Liver (tissue), 8 donors: ENCODE measurements at regions not wholly inside any gene's neighbourhood (a gene's known extent, or its start where the extent isn't known, plus 50 kb on each side); places are given as distances from the start of the nearest gene placed in this dataset.

Experiments used
- DNase-seq: peaks from one replicate; pipeline ENCODE4 v3.0.0-alpha.2; 2017; ENCODE audit warnings: low spot score
- H3K27ac ChIP-seq, 2 donors: one replicate each; pipeline ENCODE4 v1.7.0; 2013; ENCODE audit warnings: inconsistent platforms in 2 of 2, low read length in 2 of 2, control low read depth in 1 of 2, low read depth in 1 of 2, mild to moderate bottlenecking in 1 of 2
- H3K27me3 ChIP-seq, 4 donors: one replicate each; pipeline versions ENCODE4 v1.6.1 to v1.7.0; 2013; ENCODE audit warnings: low read length in 3 of 4, inconsistent platforms in 1 of 4, mild to moderate bottlenecking in 1 of 4, moderate library complexity in 1 of 4; ENCODE audit not compliant: control insufficient read depth in 4 of 4, insufficient read depth in 4 of 4
- H3K36me3 ChIP-seq, 4 donors: one replicate each; pipeline versions ENCODE4 v1.6.1 to v1.7.0; 2013; ENCODE audit warnings: low read length in 3 of 4, mild to moderate bottlenecking in 3 of 4, low read depth in 1 of 4, moderate library complexity in 1 of 4; ENCODE audit not compliant: control insufficient read depth in 4 of 4, insufficient read depth in 3 of 4
- H3K4me1 ChIP-seq, 4 donors: one replicate each; pipeline versions ENCODE4 v1.6.1 to v1.7.0; 2013; ENCODE audit warnings: low read length in 3 of 4, mild to moderate bottlenecking in 3 of 4, moderate library complexity in 1 of 4; ENCODE audit not compliant: control insufficient read depth in 4 of 4, insufficient read depth in 4 of 4
- H3K4me3 ChIP-seq, 3 donors: one replicate each; pipeline versions ENCODE4 v1.6.1 to v1.7.0; 2013; ENCODE audit warnings: low read length in 3 of 3, control low read depth in 1 of 3, low read depth in 1 of 3, mild to moderate bottlenecking in 1 of 3
- H3K9ac ChIP-seq, 2 donors: one replicate each; pipeline ENCODE4 v1.7.0; 2013; ENCODE audit warnings: low read length in 2 of 2, mild to moderate bottlenecking in 2 of 2, moderate library complexity in 2 of 2, control low read depth in 1 of 2, low read depth in 1 of 2
- H3K9me3 ChIP-seq, 4 donors: one replicate each; pipeline versions ENCODE4 v1.6.1 to v1.7.0; 2013; ENCODE audit warnings: low read length in 3 of 4; ENCODE audit not compliant: control insufficient read depth in 4 of 4
- ATF3 ChIP-seq: IDR thresholded peaks from 2 replicates; pipeline ENCODE4 v1.6.1; 2016; ENCODE audit warnings: antibody characterized with exemption
- CTCF ChIP-seq: fragments of 150-350 bp; IDR thresholded peaks from 2 replicates; pipeline ENCODE4 v1.5.1; 2017; ENCODE audit warnings: improper control_type of control experiment, low read depth, low read length; ENCODE audit not compliant: missing input control
- EGR1 ChIP-seq, 2 donors: IDR thresholded peaks; 2 replicates each; pipeline ENCODE4 v1.6.1; 2016 to 2018; ENCODE audit warnings: antibody characterized with exemption in 2 of 2, low read depth in 2 of 2
- FOXA1 ChIP-seq: IDR thresholded peaks from 2 replicates; pipeline ENCODE4 v1.6.1; 2016; ENCODE audit warnings: antibody characterized with exemption
- FOXA2 ChIP-seq: IDR thresholded peaks from 2 replicates; pipeline ENCODE4 v1.6.1; 2016; ENCODE audit warnings: antibody characterized with exemption
- GABPA ChIP-seq, 2 donors: IDR thresholded peaks in 1 of 2; conservative IDR thresholded peaks in 1 of 2; 2 replicates each; pipeline ENCODE4 v1.6.1; 2016; ENCODE audit warnings: antibody characterized with exemption in 2 of 2, mild to moderate bottlenecking in 1 of 2, moderate library complexity in 1 of 2
- HNF4A ChIP-seq, 2 donors: conservative IDR thresholded peaks; 2 replicates each; pipeline ENCODE4 v1.6.1; 2016; ENCODE audit warnings: antibody characterized with exemption in 2 of 2, mild to moderate bottlenecking in 2 of 2
- HNF4G ChIP-seq: IDR thresholded peaks from 2 replicates; pipeline ENCODE4 v1.6.1; 2016; ENCODE audit warnings: antibody characterized with exemption
- JUND ChIP-seq, 2 donors: IDR thresholded peaks; 2 replicates each; pipeline ENCODE4 v1.6.1; 2016; ENCODE audit warnings: antibody characterized with exemption in 2 of 2
- MAX ChIP-seq: IDR thresholded peaks from 2 replicates; pipeline ENCODE4 v1.6.1; 2016; ENCODE audit warnings: antibody characterized with exemption
- NR2F2 ChIP-seq: IDR thresholded peaks from 2 replicates; pipeline ENCODE4 v1.6.1; 2016; ENCODE audit warnings: antibody characterized with exemption
- RAD21 ChIP-seq, 2 donors: IDR thresholded peaks; 2 replicates each; pipeline ENCODE4 v1.6.1; 2016; ENCODE audit warnings: antibody characterized with exemption in 2 of 2, mild to moderate bottlenecking in 2 of 2
- REST ChIP-seq: IDR thresholded peaks from 2 replicates; pipeline ENCODE4 v1.6.1; 2016; ENCODE audit warnings: antibody characterized with exemption, mild to moderate bottlenecking
- RXRA ChIP-seq, 2 donors: IDR thresholded peaks; 2 replicates each; pipeline ENCODE4 v1.6.1; 2017 to 2018; ENCODE audit warnings: antibody characterized with exemption in 2 of 2, mild to moderate bottlenecking in 1 of 2
- SP1 ChIP-seq: IDR thresholded peaks from 2 replicates; pipeline ENCODE4 v1.6.1; 2018; ENCODE audit warnings: antibody characterized with exemption, mild to moderate bottlenecking
- TAF1 ChIP-seq: conservative IDR thresholded peaks from 2 replicates; pipeline ENCODE4 v1.6.1; 2016; ENCODE audit warnings: antibody characterized with exemption, mild to moderate bottlenecking
- YY1 ChIP-seq: IDR thresholded peaks from 2 replicates; pipeline ENCODE4 v1.6.1; 2016; ENCODE audit warnings: antibody characterized with exemption, mild to moderate bottlenecking
- ZBTB33 ChIP-seq: IDR thresholded peaks from 2 replicates; pipeline ENCODE4 v1.6.1; 2016; ENCODE audit warnings: antibody characterized with exemption
- WGBS: extraction: QIAGEN DNeasy Blood & Tissue Kit; methylation state at CpG from one replicate; pipeline ENCODE4 v1.1.7; 2013; 5-methylcytosine and 5-hydroxymethylcytosine counted together
- donor health status: healthy.
- donor health status: healthy.
- donor health status: healthy.
- donor health status: healthy.
- donor health status: healthy.

GRCh38 chr1:43009274-43009673 is 50.6 kb upstream of the SLC2A1 start:
- no peak for TF ChIP-seq REST
- no peak for TF ChIP-seq YY1
- no peak for TF ChIP-seq ZBTB33
- no peak for TF ChIP-seq GABPA (IDR thresholded peaks at IDR 0.05 in 1 of 2, conservative IDR thresholded peaks at IDR 0.05 in 1 of 2)
- TF ChIP-seq RXRA (IDR thresholded peaks at IDR 0.05), result no peak
- TF ChIP-seq TAF1, result no peak
- TF ChIP-seq ATF3, result no peak
- TF ChIP-seq FOXA1, result no peak
- TF ChIP-seq FOXA2, result no peak
- TF ChIP-seq NR2F2, result no peak
- TF ChIP-seq SP1, result no peak
- no peak for TF ChIP-seq EGR1 (IDR thresholded peaks at IDR 0.05; ENCODE audit: low read depth in 2 of 2)
- TF ChIP-seq CTCF, result no peak
- no peak for TF ChIP-seq HNF4G
- no peak for TF ChIP-seq RAD21 (IDR thresholded peaks at IDR 0.05)
- no peak for TF ChIP-seq HNF4A (conservative IDR thresholded peaks at IDR 0.05)
- no peak for TF ChIP-seq MAX
- no peak for TF ChIP-seq JUND (IDR thresholded peaks at IDR 0.05)
- Histone ChIP-seq H3K4me1 (no peaks in the 10 kb centered on the region), H3K27ac (no peak overlapping the region), H3K9ac (no peak overlapping the region), H3K4me3 (no peak overlapping the region), H3K36me3 (no peaks in the 10 kb centered on the region), H3K27me3 (peaks cover 0 to 3% (median 2%) of the 10 kb centered on the region in 4 donors), H3K9me3 (no peaks in the 10 kb centered on the region)
- DNase-seq, result no peak
- WGBS, result 59% methylated on average over 2 of the region's 2 CpGs
